Keratinocyte (primary cell): ENCODE measurements at regions not wholly inside any gene's neighbourhood (a gene's known extent, or its start where the extent isn't known, plus 50 kb on each side); places are given as distances from the start of the nearest gene placed in this dataset.

Experiments
- EZH2 ChIP-seq: IDR thresholded peaks from one replicate; pipeline ENCODE4 v1.6.1; 2012; ENCODE audit warnings: inconsistent platforms, mild to moderate bottlenecking, low read length, moderate library complexity
- TF ChIP-seq, protein P1 (sequence below), 3 experiments: IDR thresholded peaks in 1 of 3; conservative IDR thresholded peaks in 1 of 3; optimal IDR thresholded peaks in 1 of 3; 2 replicates in 2 of 3; 3 replicates in 1 of 3; pipeline versions ENCODE3 to v1.5.1; 2011; ENCODE audit warnings: low read length in 3 of 3, mild to moderate bottlenecking in 3 of 3, moderate library complexity in 2 of 3, control low read depth in 1 of 3, inconsistent platforms in 1 of 3; ENCODE audit not compliant: insufficient read depth in 2 of 3; ENCODE audit errors: extremely low read depth in 1 of 3

DNA sequence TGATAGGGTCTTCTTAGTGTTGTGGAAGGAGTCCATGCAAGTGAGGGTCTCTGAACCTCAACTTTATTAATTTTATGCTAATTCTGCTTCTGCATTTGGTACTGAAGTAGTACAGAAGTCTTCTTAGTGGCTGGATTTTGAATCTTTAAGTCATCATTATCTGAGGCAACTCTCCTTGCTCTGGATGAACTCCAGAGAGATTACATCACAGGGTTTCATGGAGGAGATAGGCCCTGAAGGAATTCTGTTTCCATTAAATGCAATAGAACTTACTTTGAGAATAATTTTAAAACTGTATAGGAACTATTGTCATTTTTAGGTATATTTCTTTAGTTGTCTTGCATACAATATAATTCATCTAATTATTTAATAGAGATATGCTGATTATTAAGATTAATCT, 451.2 kb downstream of the FAT4 start:
- TF ChIP-seq, protein P1, sequence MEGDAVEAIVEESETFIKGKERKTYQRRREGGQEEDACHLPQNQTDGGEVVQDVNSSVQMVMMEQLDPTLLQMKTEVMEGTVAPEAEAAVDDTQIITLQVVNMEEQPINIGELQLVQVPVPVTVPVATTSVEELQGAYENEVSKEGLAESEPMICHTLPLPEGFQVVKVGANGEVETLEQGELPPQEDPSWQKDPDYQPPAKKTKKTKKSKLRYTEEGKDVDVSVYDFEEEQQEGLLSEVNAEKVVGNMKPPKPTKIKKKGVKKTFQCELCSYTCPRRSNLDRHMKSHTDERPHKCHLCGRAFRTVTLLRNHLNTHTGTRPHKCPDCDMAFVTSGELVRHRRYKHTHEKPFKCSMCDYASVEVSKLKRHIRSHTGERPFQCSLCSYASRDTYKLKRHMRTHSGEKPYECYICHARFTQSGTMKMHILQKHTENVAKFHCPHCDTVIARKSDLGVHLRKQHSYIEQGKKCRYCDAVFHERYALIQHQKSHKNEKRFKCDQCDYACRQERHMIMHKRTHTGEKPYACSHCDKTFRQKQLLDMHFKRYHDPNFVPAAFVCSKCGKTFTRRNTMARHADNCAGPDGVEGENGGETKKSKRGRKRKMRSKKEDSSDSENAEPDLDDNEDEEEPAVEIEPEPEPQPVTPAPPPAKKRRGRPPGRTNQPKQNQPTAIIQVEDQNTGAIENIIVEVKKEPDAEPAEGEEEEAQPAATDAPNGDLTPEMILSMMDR (optimal IDR thresholded peaks at IDR 0.05 in 1 of 3, IDR thresholded peaks at IDR 0.05 in 1 of 3, conservative IDR thresholded peaks at IDR 0.05 in 1 of 3; ENCODE audit: extremely low read depth in 1 of 3, insufficient read depth in 2 of 3, low read length in 3 of 3), result no peak
- TF ChIP-seq EZH2, result no peak
